ENCODE measurements at regions not wholly inside any gene's neighbourhood (a gene's known extent, or its start where the extent isn't known, plus 50 kb on each side); places are given as distances from the start of the nearest gene placed in this dataset.

DNA sequence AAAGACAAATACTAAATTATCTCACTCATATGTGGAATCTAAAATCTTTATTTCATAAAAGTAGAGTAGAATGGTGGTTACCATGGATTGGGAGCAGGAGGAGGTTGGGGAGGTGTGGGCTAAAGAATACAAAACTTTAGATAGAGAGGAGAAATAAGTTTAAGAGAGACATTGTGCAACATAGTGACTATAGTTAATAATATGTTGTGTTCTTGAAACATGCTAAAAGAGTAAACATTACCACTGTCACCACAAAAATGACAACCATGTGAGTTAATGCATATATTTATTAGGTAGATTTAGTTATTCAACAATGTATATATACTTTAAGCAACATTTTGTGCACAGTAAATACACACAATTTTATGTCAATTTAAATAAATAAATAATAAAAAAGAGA lies 128.5 kb upstream of the COL3A1 start:
- no peak for DNase-seq (ENCODE audit: low read depth, low spot score)

DNA sequence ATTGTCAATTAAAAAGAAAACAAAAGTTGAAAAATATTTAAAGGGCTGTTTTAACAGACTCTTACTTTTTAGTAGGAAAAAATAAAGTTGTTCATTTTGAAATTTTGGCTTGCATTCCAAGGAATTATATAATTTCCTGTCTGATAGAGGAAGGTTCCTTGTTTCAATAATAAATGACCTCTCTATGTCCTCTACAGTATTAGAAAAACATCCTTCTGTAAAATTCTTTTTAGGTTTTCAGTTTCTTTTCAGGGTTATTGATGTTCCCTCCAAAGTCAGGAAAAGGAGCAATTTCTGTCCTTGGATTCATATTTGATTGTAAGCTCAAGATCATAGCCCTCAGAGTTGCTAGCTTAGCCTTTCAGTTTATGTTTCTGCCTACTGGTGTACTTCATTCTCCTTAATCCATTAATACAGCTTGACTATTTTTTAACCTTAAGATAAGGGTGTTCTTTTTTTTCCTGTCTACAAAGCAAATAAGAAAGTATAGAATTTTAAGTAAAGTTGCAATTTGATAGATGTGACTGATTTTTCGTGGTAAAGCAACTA lies 125.2 kb upstream of the COL3A1 start:
- whole genome bisulfite sequencing (ENCODE audit: insufficient coverage, insufficient read length): no CpG with 5 or more reads among the region's 1 CpG
- Histone ChIP-seq H3K9me3 (ENCODE audit: control insufficient read depth, insufficient read depth, low read length) (no peaks in the 10 kb centered on the region), H3K4me1 (ENCODE audit: control insufficient read depth, insufficient read depth, low read length) (no peaks in the 10 kb centered on the region), H3K27ac (ENCODE audit: low read length) (no peak overlapping the region), H3K4me3 (ENCODE audit: low read length) (no peak overlapping the region), H3K27me3 (ENCODE audit: control insufficient read depth, insufficient read depth, low read length) (no peaks in the 10 kb centered on the region), H3K36me3 (ENCODE audit: control insufficient read depth, insufficient read depth, low read length) (no peaks in the 10 kb centered on the region)
- no peak for DNase-seq (ENCODE audit: low read depth, low spot score)

More for the DNA sequence above, 128.5 kb upstream of the COL3A1 start:
- Histone ChIP-seq H3K9me3 (ENCODE audit: control insufficient read depth, insufficient read depth, low read length) (no peaks in the 10 kb centered on the region), H3K4me1 (ENCODE audit: control insufficient read depth, insufficient read depth, low read length) (no peaks in the 10 kb centered on the region), H3K27ac (ENCODE audit: low read length) (no peak overlapping the region), H3K4me3 (ENCODE audit: low read length) (no peak overlapping the region), H3K27me3 (ENCODE audit: control insufficient read depth, insufficient read depth, low read length) (no peaks in the 10 kb centered on the region), H3K36me3 (ENCODE audit: control insufficient read depth, insufficient read depth, low read length) (no peaks in the 10 kb centered on the region)

DNA sequence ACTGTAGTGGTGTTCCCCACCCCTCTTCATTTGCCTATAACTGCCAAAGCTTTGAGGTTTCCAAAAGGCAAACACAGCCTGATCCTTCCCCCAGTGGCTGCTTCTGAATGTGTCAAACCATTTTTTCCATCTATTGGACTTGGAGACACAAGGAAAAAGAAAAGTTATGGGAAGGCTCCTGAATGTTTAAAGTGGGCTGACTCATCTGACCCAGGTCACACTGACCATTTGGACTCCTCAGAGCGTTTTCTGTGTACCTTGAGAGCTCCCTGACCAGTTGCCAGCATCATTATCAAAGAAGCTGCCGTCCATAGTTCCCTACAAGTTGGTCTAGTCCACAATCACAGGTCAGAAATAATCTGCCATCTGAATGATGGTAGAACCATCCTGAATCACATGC lies 123.4 kb upstream of the COL3A1 start:
- H3K27me3 ChIP-seq (ENCODE audit: control insufficient read depth, insufficient read depth, low read length): no peaks in the 10 kb centered on the region
- H3K9me3 ChIP-seq (ENCODE audit: control insufficient read depth, insufficient read depth, low read length): no peaks in the 10 kb centered on the region
- H3K4me3 ChIP-seq (ENCODE audit: low read length): no peak overlapping the region
- H3K4me1 ChIP-seq (ENCODE audit: control insufficient read depth, insufficient read depth, low read length): no peaks in the 10 kb centered on the region
- WGBS (ENCODE audit: insufficient coverage, insufficient read length): no CpG with 5 or more reads among the region's 2 CpGs
- H3K27ac ChIP-seq (ENCODE audit: low read length): no peak overlapping the region
- no peak for DNase-seq (ENCODE audit: low read depth, low spot score)
- H3K36me3 ChIP-seq (ENCODE audit: control insufficient read depth, insufficient read depth, low read length): no peaks in the 10 kb centered on the region

DNA sequence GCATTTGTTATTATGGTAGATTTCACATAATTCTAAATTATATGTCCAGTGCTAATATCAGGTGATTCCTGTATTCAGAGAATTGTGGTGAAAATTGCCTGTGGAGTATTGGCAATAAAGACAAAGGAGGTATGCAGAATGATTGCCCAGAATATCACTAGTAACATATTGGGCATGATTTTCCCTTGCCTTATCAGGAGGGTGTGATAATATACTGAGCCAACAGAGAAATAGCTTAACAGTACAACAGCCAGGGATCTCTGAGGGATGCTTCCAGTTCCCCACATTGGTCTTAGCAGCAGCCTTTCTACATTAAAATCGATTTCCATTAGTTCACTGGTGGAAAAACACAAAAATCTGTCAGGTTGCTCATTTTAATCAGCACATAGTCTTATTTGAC lies 122.9 kb upstream of the COL3A1 start:
- Histone ChIP-seq H3K4me3 (ENCODE audit: low read length) (no peak overlapping the region), H3K36me3 (ENCODE audit: control insufficient read depth, insufficient read depth, low read length) (no peaks in the 10 kb centered on the region), H3K4me1 (ENCODE audit: control insufficient read depth, insufficient read depth, low read length) (no peaks in the 10 kb centered on the region), H3K27me3 (ENCODE audit: control insufficient read depth, insufficient read depth, low read length) (no peaks in the 10 kb centered on the region), H3K27ac (ENCODE audit: low read length) (no peak overlapping the region), H3K9me3 (ENCODE audit: control insufficient read depth, insufficient read depth, low read length) (no peaks in the 10 kb centered on the region)
- WGBS (ENCODE audit: insufficient coverage, insufficient read length): no CpG with 5 or more reads among the region's 1 CpG
- DNase-seq (ENCODE audit: low read depth, low spot score): no peak

DNA sequence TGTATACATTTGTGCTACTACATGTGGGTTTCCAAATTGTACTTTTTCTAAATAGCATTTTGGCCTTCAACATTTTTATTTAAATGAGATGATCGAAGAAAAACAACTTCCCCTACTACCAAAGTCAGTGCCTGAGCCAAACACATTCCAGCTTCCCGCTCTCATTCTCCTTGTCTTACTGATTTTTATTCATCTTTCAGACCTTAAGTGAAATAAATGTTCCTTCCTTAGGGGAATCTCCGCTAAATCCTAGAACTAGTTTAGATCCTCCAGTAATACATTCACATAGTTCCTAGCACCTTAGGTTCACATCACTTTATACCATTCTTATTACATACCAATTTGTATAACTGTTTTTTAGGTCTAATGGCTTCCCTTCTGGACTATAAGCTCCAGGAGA lies 122.3 kb upstream of the COL3A1 start:
- H3K27me3 ChIP-seq (ENCODE audit: control insufficient read depth, insufficient read depth, low read length): no peaks in the 10 kb centered on the region
- WGBS (ENCODE audit: insufficient coverage, insufficient read length): no CpG with 5 or more reads among the region's 3 CpGs
- H3K4me3 ChIP-seq (ENCODE audit: low read length): no peak overlapping the region
- no peaks in the 10 kb centered on the region for H3K4me1 ChIP-seq (ENCODE audit: control insufficient read depth, insufficient read depth, low read length)
- no peaks in the 10 kb centered on the region for H3K36me3 ChIP-seq (ENCODE audit: control insufficient read depth, insufficient read depth, low read length)
- no peak for DNase-seq (ENCODE audit: low read depth, low spot score)
- H3K9me3 ChIP-seq (ENCODE audit: control insufficient read depth, insufficient read depth, low read length): no peaks in the 10 kb centered on the region
- no peak overlapping the region for H3K27ac ChIP-seq (ENCODE audit: low read length)

GRCh38 chr2:188852772-188853171 lies 121.4 kb upstream of the COL3A1 start:
- Histone ChIP-seq H3K27ac (ENCODE audit: low read length) (no peak overlapping the region), H3K4me3 (ENCODE audit: low read length) (no peak overlapping the region), H3K27me3 (ENCODE audit: control insufficient read depth, insufficient read depth, low read length) (no peaks in the 10 kb centered on the region), H3K9me3 (ENCODE audit: control insufficient read depth, insufficient read depth, low read length) (no peaks in the 10 kb centered on the region), H3K36me3 (ENCODE audit: control insufficient read depth, insufficient read depth, low read length) (no peaks in the 10 kb centered on the region), H3K4me1 (ENCODE audit: control insufficient read depth, insufficient read depth, low read length) (no peaks in the 10 kb centered on the region)
- WGBS (ENCODE audit: insufficient coverage, insufficient read length): no CpG with 5 or more reads among the region's 2 CpGs
- no peak for DNase-seq (ENCODE audit: low read depth, low spot score)

GRCh38 chr2:188853307-188853706 lies 120.9 kb upstream of the COL3A1 start:
- no peak overlapping the region for H3K27ac ChIP-seq (ENCODE audit: low read length)
- H3K9me3 ChIP-seq (ENCODE audit: control insufficient read depth, insufficient read depth, low read length): no peaks in the 10 kb centered on the region
- DNase-seq (ENCODE audit: low read depth, low spot score): no peak
- H3K4me3 ChIP-seq (ENCODE audit: low read length): no peak overlapping the region
- H3K27me3 ChIP-seq (ENCODE audit: control insufficient read depth, insufficient read depth, low read length): no peaks in the 10 kb centered on the region
- no peaks in the 10 kb centered on the region for H3K4me1 ChIP-seq (ENCODE audit: control insufficient read depth, insufficient read depth, low read length)
- WGBS (ENCODE audit: insufficient coverage, insufficient read length): no CpG with 5 or more reads among the region's 2 CpGs
- no peaks in the 10 kb centered on the region for H3K36me3 ChIP-seq (ENCODE audit: control insufficient read depth, insufficient read depth, low read length)

DNA sequence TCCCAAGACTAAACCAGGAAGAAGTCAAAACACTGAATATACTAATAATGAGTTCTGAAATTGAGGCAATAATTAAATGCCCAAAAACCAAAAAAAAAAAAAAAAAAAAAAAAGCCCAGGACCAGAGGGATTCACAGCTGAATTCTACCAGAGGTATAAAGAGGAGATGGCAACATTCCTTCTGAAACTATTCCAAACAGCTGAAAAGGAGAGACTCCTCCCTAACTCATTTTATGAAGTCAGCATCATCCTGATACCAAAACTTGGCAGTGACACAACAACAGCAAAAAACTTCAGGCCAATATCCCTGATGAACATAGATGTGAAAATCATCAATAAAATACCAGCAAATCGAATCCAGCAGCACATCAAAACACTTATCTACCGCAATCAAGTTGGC lies 108.5 kb upstream of the COL3A1 start:
- DNase-seq (ENCODE audit: low read depth, low spot score): no peak
- no peaks in the 10 kb centered on the region for H3K4me1 ChIP-seq (ENCODE audit: control insufficient read depth, insufficient read depth, low read length)
- no CpG with 5 or more reads among the region's 2 CpGs for WGBS (ENCODE audit: insufficient coverage, insufficient read length)
- no peaks in the 10 kb centered on the region for H3K36me3 ChIP-seq (ENCODE audit: control insufficient read depth, insufficient read depth, low read length)
- no peaks in the 10 kb centered on the region for H3K9me3 ChIP-seq (ENCODE audit: control insufficient read depth, insufficient read depth, low read length)
- H3K27ac ChIP-seq (ENCODE audit: low read length): no peak overlapping the region
- no peak overlapping the region for H3K4me3 ChIP-seq (ENCODE audit: low read length)
- no peaks in the 10 kb centered on the region for H3K27me3 ChIP-seq (ENCODE audit: control insufficient read depth, insufficient read depth, low read length)

DNA sequence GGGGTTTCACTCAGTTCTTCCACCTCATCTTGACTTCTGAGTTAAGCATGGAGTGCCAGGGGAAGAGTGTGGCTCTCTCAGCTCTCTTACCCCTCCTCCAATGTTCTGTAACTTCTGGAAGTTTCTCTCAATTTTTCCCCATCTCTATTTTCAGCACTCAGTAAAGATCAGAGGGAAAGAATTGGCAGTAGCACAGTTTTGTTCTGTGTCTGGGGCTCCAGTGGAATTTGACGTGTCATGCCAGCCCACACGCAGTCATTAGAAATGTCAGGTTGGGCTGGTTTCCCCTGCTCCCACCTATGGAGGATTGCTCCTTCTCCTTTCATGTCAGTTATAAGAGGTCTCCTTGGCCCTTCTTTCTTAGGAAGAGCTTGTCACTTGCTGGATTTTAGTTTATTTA lies 104.6 kb upstream of the COL3A1 start:
- Histone ChIP-seq H3K4me3 (ENCODE audit: low read length) (no peak overlapping the region), H3K27me3 (ENCODE audit: control insufficient read depth, insufficient read depth, low read length) (no peaks in the 10 kb centered on the region)

DNA sequence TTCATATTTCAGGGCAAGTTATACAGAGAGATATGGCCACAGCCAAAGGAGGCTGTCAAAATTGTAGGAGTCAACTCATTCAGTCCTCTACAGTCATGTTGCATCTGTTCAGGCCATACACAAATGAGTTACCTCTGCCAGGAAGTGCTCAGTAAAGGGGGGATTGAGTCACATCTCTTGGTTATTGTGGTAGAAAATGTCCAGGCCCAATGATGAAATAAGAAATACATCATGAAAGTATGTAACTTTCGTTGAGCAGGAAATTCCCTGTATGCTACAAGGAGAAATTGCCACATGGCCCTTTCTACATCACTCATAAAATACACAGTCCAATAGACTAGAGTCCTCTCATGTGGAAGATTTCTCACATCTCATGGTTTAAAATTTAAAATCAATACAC lies 103.9 kb upstream of the COL3A1 start:
- no peak overlapping the region for H3K4me3 ChIP-seq (ENCODE audit: low read length)
- H3K27ac ChIP-seq (ENCODE audit: low read length): no peak overlapping the region
- no CpG with 5 or more reads among the region's 1 CpG for WGBS (ENCODE audit: insufficient coverage, insufficient read length)
- no peaks in the 10 kb centered on the region for H3K36me3 ChIP-seq (ENCODE audit: control insufficient read depth, insufficient read depth, low read length)
- no peaks in the 10 kb centered on the region for H3K4me1 ChIP-seq (ENCODE audit: control insufficient read depth, insufficient read depth, low read length)
- no peaks in the 10 kb centered on the region for H3K27me3 ChIP-seq (ENCODE audit: control insufficient read depth, insufficient read depth, low read length)
- no peaks in the 10 kb centered on the region for H3K9me3 ChIP-seq (ENCODE audit: control insufficient read depth, insufficient read depth, low read length)
- DNase-seq (ENCODE audit: low read depth, low spot score): no peak

More for the DNA sequence above, 104.6 kb upstream of the COL3A1 start:
- H3K9me3 ChIP-seq (ENCODE audit: control insufficient read depth, insufficient read depth, low read length): no peaks in the 10 kb centered on the region
- WGBS (ENCODE audit: insufficient coverage, insufficient read length): no CpG with 5 or more reads among the region's 2 CpGs
- no peak overlapping the region for H3K27ac ChIP-seq (ENCODE audit: low read length)
- no peaks in the 10 kb centered on the region for H3K4me1 ChIP-seq (ENCODE audit: control insufficient read depth, insufficient read depth, low read length)
- no peaks in the 10 kb centered on the region for H3K36me3 ChIP-seq (ENCODE audit: control insufficient read depth, insufficient read depth, low read length)
- no peak for DNase-seq (ENCODE audit: low read depth, low spot score)

DNA sequence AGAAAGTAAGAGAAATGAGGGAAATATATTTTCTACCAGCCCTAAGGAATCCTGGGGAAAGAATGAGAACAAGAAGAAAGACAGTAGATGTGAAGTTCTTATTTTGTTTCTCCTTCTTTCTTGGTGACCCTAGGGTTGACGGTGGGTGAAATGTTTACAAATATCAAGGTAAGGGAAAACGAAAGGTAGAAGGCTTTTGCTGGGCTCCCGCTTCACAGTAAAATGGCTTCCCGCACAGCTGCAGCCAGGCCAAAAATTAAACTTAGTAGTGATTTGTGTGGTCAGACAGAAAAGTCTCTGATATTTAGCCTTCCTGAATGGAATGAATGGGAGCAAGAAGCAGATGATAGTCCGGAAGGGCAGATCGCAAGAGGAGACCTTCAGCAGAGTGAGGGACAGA lies 99.1 kb upstream of the COL3A1 start:
- no peak for DNase-seq (ENCODE audit: low read depth, low spot score)
- WGBS (ENCODE audit: insufficient coverage, insufficient read length): no CpG with 5 or more reads among the region's 6 CpGs

More for the DNA sequence above, 99.1 kb upstream of the COL3A1 start:
- Histone ChIP-seq H3K36me3 (ENCODE audit: control insufficient read depth, insufficient read depth, low read length) (no peaks in the 10 kb centered on the region), H3K27me3 (ENCODE audit: control insufficient read depth, insufficient read depth, low read length) (no peaks in the 10 kb centered on the region), H3K27ac (ENCODE audit: low read length) (no peak overlapping the region), H3K4me1 (ENCODE audit: control insufficient read depth, insufficient read depth, low read length) (no peaks in the 10 kb centered on the region), H3K4me3 (ENCODE audit: low read length) (no peak overlapping the region), H3K9me3 (ENCODE audit: control insufficient read depth, insufficient read depth, low read length) (no peaks in the 10 kb centered on the region)

All from iPS DF 6.9 (cell line).